Lower leg skin (tissue), 3 donors: ENCODE measurements at regions not wholly inside any gene's neighbourhood (a gene's known extent, or its start where the extent isn't known, plus 50 kb on each side); places are given as distances from the start of the nearest gene placed in this dataset.
"Not testable (repeated sequence)": the region's sequence is repeated elsewhere in the genome, so short reads cannot be mapped to it uniquely, and the experiment has no call there.

Experiments used
- POLR2A ChIP-seq, 2 donors: fragments of 450-650 bp; IDR thresholded peaks; one replicate each; pipeline ENCODE4 v1.6.1; 2016 to 2017; ENCODE audit warnings: antibody characterized with exemption in 2 of 2, mild to moderate bottlenecking in 1 of 2, moderate library complexity in 1 of 2
- TF ChIP-seq, protein P1 (sequence below), 3 donors: fragments of 450-650 bp; IDR thresholded peaks; one replicate each; pipeline ENCODE4 v1.5.1; 2016; ENCODE audit warnings: antibody characterized with exemption in 3 of 3, mild to moderate bottlenecking in 3 of 3, moderate library complexity in 2 of 3

DNA sequence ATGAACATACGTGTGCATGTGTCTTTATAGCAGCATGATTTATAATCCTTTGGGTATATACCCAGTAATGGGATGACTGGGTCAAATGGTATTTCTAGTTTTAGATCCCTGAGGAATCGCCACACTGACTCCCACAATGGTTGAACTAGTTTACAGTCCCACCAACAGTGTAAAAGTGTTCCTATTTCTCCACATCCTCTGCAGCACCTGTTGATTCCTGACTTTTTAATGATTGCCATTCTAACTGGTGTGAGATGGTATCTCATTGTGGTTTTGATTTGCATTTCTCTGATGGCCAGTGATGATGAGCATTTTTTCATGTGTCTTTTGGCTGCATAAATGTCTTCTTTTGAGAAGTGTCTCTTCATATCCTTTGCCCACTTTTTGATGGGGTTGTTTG is 493.0 kb upstream of the PIK3R1 start:
- not testable (repeated sequence) for TF ChIP-seq POLR2A (IDR thresholded peaks at IDR 0.05)
- TF ChIP-seq, protein P1, sequence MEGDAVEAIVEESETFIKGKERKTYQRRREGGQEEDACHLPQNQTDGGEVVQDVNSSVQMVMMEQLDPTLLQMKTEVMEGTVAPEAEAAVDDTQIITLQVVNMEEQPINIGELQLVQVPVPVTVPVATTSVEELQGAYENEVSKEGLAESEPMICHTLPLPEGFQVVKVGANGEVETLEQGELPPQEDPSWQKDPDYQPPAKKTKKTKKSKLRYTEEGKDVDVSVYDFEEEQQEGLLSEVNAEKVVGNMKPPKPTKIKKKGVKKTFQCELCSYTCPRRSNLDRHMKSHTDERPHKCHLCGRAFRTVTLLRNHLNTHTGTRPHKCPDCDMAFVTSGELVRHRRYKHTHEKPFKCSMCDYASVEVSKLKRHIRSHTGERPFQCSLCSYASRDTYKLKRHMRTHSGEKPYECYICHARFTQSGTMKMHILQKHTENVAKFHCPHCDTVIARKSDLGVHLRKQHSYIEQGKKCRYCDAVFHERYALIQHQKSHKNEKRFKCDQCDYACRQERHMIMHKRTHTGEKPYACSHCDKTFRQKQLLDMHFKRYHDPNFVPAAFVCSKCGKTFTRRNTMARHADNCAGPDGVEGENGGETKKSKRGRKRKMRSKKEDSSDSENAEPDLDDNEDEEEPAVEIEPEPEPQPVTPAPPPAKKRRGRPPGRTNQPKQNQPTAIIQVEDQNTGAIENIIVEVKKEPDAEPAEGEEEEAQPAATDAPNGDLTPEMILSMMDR (IDR thresholded peaks at IDR 0.05) = not testable (repeated sequence)
